SH-SY5Y (cell line): ENCODE measurements at regions not wholly inside any gene's neighbourhood (a gene's known extent, or its start where the extent isn't known, plus 50 kb on each side); places are given as distances from the start of the nearest gene placed in this dataset.

Experiments
- GATA2 ChIP-seq: IDR thresholded peaks from 2 replicates; pipeline ENCODE4 v1.6.1; 2011; ENCODE audit warnings: mild to moderate bottlenecking, low read depth, low read length
- GATA3 ChIP-seq: IDR thresholded peaks from 2 replicates; pipeline ENCODE4 v1.6.1; 2011; ENCODE audit warnings: low read depth, mild to moderate bottlenecking, low read length, moderate library complexity

DNA sequence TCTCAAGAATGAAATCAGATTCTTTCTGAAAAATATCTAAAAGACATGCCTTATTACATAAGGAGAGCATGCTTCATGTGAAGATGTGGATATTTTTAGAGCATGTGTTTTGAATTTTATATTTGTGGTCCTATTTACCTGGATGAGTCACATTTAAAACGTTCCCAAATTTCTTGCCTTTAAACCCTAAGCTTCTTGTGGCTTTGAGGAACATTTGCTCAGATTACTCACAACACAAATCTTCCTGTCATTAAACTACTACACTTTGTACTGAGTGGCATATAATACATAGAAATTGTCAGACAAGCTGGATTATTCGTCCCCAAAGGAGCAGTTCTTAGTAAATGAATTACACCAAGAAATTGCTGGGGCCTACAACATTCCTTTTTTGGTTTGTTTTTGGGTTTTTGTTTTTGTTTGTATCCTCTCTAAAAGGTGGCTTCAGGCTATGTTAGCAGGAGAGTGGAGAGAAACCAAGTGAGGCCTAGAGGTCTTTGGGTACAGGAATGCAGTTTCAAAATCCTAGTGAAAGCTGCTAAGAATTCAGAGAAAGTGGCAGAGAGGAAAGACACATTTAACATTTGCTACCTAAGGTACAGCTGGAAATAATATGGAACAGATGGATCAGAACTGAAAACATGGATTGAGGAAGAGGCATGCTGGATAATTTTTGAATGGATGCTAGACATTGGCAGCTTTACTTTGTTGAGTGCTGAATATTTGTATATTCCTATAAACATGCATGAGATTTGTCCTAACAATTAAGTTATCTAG, 128.1 kb downstream of the RPL22L1 start:
- no peak for TF ChIP-seq GATA2
- no peak for TF ChIP-seq GATA3
